Mesodermal cell (in vitro differentiated cells): ENCODE measurements at regions not wholly inside any gene's neighbourhood (a gene's known extent, or its start where the extent isn't known, plus 50 kb on each side); places are given as distances from the start of the nearest gene placed in this dataset.

Experiments used
- H3K27ac ChIP-seq: 2 replicates; pipeline ENCODE4 v1.7.0; 2013; ENCODE audit warnings: mild to moderate bottlenecking, low read depth, low read length, moderate library complexity; ENCODE audit not compliant: severe bottlenecking
- H3K36me3 ChIP-seq: 2 replicates; pipeline ENCODE4 v1.7.1; 2013; ENCODE audit warnings: mild to moderate bottlenecking, low read length, moderate library complexity; ENCODE audit not compliant: control insufficient read depth, insufficient read depth
- H3K4me1 ChIP-seq: one replicate; pipeline ENCODE4 v1.7.1; 2013; ENCODE audit warnings: mild to moderate bottlenecking, low read length; ENCODE audit not compliant: insufficient read depth, control insufficient read depth, poor library complexity, severe bottlenecking
- H3K4me3 ChIP-seq: 2 replicates; pipeline ENCODE4 v1.7.0; 2013; ENCODE audit warnings: low read length, control low read depth, mild to moderate bottlenecking; ENCODE audit not compliant: insufficient read depth, poor library complexity, severe bottlenecking; ENCODE audit errors: extremely low read depth
- H3K9me3 ChIP-seq: 2 replicates; pipeline ENCODE4 v1.7.1; 2013; ENCODE audit warnings: mild to moderate bottlenecking, low read length, moderate library complexity; ENCODE audit not compliant: control insufficient read depth
- WGBS, 2 experiments: methylation state at CpG; one replicate each; pipeline ENCODE4 v1.1.5; 2013; ENCODE audit warnings: missing lambda C conversion rate in 2 of 2; ENCODE audit not compliant: insufficient coverage in 2 of 2; 5-methylcytosine and 5-hydroxymethylcytosine counted together

- Histone ChIP-seq H3K36me3 (no peaks in the 10 kb centered on the region), H3K4me1 (no peaks in the 10 kb centered on the region), H3K9me3 (no peaks in the 10 kb centered on the region), H3K27ac (no peak overlapping the region), H3K4me3 (no peak overlapping the region)
- WGBS, 2 experiments: 86% methylated on average over 3 of the region's 4 CpGs
These were observed 365.1 kb upstream of the CDH5 start for GRCh38 chr16:66001432-66001831.

GRCh38 chr16:65998443-65998842 lies 368.0 kb upstream of the CDH5 start:
- no peaks in the 10 kb centered on the region for H3K4me1 ChIP-seq
- WGBS, 2 experiments: 87 to 100% methylated on average over 2 to 3 of the region's 5 CpGs
- H3K36me3 ChIP-seq: no peaks in the 10 kb centered on the region
- no peaks in the 10 kb centered on the region for H3K9me3 ChIP-seq
- H3K4me3 ChIP-seq: no peak overlapping the region
- H3K27ac ChIP-seq: no peak overlapping the region

GRCh38 chr16:65994291-65994690 lies 372.2 kb upstream of the CDH5 start:
- Histone ChIP-seq H3K4me3 (no peak overlapping the region), H3K4me1 (no peaks in the 10 kb centered on the region), H3K36me3 (no peaks in the 10 kb centered on the region), H3K27ac (no peak overlapping the region), H3K9me3 (no peaks in the 10 kb centered on the region)
- WGBS, 2 experiments: 92% methylated on average over 2 of the region's 2 CpGs

GRCh38 chr16:65991149-65991701 lies 375.3 kb upstream of the CDH5 start:
- H3K27ac ChIP-seq: no peak overlapping the region
- H3K4me1 ChIP-seq: no peaks in the 10 kb centered on the region
- WGBS, 2 experiments: 92 to 100% methylated on average over 1 of the region's 1 CpG
- no peaks in the 10 kb centered on the region for H3K36me3 ChIP-seq
- H3K4me3 ChIP-seq: no peak overlapping the region
- no peaks in the 10 kb centered on the region for H3K9me3 ChIP-seq

- WGBS, 2 experiments: 84 to 95% methylated on average over 4 of the region's 5 CpGs
- H3K36me3 ChIP-seq: no peaks in the 10 kb centered on the region
- H3K4me1 ChIP-seq: no peaks in the 10 kb centered on the region
- no peak overlapping the region for H3K27ac ChIP-seq
- H3K4me3 ChIP-seq: no peak overlapping the region
- H3K9me3 ChIP-seq: no peaks in the 10 kb centered on the region
These were observed 376.5 kb upstream of the CDH5 start for GRCh38 chr16:65989861-65990604.

GRCh38 chr16:65988024-65988595 lies 378.4 kb upstream of the CDH5 start:
- 86 to 94% methylated on average over 7 of the region's 8 CpGs for WGBS, 2 experiments
- Histone ChIP-seq H3K36me3 (no peaks in the 10 kb centered on the region), H3K27ac (no peak overlapping the region), H3K4me3 (no peak overlapping the region), H3K9me3 (no peaks in the 10 kb centered on the region), H3K4me1 (no peaks in the 10 kb centered on the region)

GRCh38 chr16:65984296-65984695 lies 382.2 kb upstream of the CDH5 start:
- 69 to 100% methylated on average over 1 to 2 of the region's 3 CpGs for WGBS, 2 experiments
- H3K36me3 ChIP-seq: no peaks in the 10 kb centered on the region
- H3K4me1 ChIP-seq: no peaks in the 10 kb centered on the region
- H3K27ac ChIP-seq: no peak overlapping the region
- no peak overlapping the region for H3K4me3 ChIP-seq
- H3K9me3 ChIP-seq: no peaks in the 10 kb centered on the region

- Histone ChIP-seq H3K27ac (no peak overlapping the region), H3K4me3 (no peak overlapping the region), H3K36me3 (no peaks in the 10 kb centered on the region), H3K4me1 (no peaks in the 10 kb centered on the region), H3K9me3 (no peaks in the 10 kb centered on the region)
- WGBS, 2 experiments: 100% methylated on average over 1 of the region's 2 CpGs; no CpG with 5 or more reads in 1 of the 2 experiments
These were observed 385.4 kb upstream of the CDH5 start for GRCh38 chr16:65981057-65981456.

GRCh38 chr16:65975049-65975708 lies 391.3 kb upstream of the CDH5 start:
- Histone ChIP-seq H3K4me3 (no peak overlapping the region), H3K36me3 (no peaks in the 10 kb centered on the region), H3K4me1 (no peaks in the 10 kb centered on the region), H3K9me3 (peaks cover 7% of the 10 kb centered on the region), H3K27ac (no peak overlapping the region)
- 95 to 98% methylated on average over 7 of the region's 7 CpGs for WGBS, 2 experiments

GRCh38 chr16:65967376-65967775 lies 399.1 kb upstream of the CDH5 start:
- no peak overlapping the region for H3K4me3 ChIP-seq
- H3K27ac ChIP-seq: no peak overlapping the region
- H3K4me1 ChIP-seq: no peaks in the 10 kb centered on the region
- peaks cover 4% of the 10 kb centered on the region for H3K9me3 ChIP-seq
- WGBS, 2 experiments: 86 to 89% methylated on average over 3 to 4 of the region's 4 CpGs
- H3K36me3 ChIP-seq: no peaks in the 10 kb centered on the region
